GM12872 (cell line): ENCODE measurements at regions not wholly inside any gene's neighbourhood (a gene's known extent, or its start where the extent isn't known, plus 50 kb on each side); places are given as distances from the start of the nearest gene placed in this dataset.

Experiments
- CTCF ChIP-seq: IDR thresholded peaks from 3 replicates; pipeline ENCODE4 v1.5.1; 2011; ENCODE audit warnings: low read depth, mild to moderate bottlenecking, low read length, moderate library complexity; ENCODE audit not compliant: insufficient read depth

- TF ChIP-seq CTCF: no peak
These were observed 296.1 kb downstream of the TFAP2C start for GRCh38 chr20:56925082-56925830.

DNA sequence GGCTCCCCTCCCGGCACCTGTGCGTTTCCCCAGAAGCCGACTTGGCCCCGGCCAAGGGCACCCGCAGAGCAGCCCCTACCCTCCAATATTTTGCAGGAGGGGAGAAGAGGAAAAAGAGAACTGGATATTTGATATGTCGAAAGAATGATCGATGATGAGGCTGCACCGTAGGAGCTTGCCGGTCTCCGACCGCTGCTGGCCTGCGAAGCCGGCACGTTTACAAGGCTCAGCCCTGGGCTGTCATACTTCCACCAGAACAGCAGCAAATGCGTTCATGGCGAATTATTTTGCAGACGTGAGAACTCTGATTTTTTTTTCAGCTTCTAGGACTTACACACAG, 296.7 kb downstream of the TFAP2C start:
- no peak for TF ChIP-seq CTCF

DNA sequence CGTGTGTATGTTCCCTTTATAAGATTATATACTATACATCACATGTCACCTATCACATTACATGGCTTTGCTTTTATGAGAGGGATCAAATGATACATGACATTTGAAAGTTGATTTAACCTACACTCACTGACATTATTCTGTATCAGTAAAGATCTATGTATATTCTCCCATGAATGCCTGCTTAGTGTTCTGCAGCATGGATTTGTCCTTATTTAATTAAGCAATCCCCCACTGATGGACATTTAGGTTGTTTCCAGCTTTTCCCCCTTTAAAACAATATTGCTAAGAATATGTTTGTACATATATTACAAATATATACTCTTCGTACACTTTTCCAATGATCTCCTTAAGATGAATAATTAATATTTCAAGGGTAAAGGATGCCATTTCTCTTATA, 297.4 kb downstream of the TFAP2C start:
- no peak for TF ChIP-seq CTCF

DNA sequence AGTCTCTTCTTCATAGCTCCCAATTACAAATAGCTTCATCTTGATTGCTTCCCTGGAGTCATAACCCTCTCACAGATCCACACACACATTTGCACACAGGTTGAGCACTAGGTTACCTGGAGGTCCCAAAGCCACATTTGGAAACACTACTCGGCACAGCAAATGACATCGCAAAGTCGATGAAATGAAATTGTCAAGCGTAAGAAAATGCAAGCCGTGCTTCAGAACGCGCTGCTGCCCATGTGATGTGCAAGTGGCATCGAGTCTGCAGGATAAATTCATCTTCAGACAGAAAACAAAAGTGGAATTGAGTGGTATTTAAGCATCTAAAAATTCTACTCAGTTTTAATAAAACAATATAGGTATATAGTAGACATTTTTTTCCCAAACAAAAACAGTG, 298.0 kb downstream of the TFAP2C start:
- TF ChIP-seq CTCF: no peak

- no peak for TF ChIP-seq CTCF
These were observed 298.9 kb downstream of the TFAP2C start for GRCh38 chr20:56928007-56928406.

GRCh38 chr20:56929606-56930005, 300.5 kb downstream of the TFAP2C start:
- no peak for TF ChIP-seq CTCF

- no peak for TF ChIP-seq CTCF
These were observed 301.8 kb downstream of the TFAP2C start for GRCh38 chr20:56930876-56931275.
